ENCODE measurements at regions not wholly inside any gene's neighbourhood (a gene's known extent, or its start where the extent isn't known, plus 50 kb on each side); places are given as distances from the start of the nearest gene placed in this dataset.

DNA sequence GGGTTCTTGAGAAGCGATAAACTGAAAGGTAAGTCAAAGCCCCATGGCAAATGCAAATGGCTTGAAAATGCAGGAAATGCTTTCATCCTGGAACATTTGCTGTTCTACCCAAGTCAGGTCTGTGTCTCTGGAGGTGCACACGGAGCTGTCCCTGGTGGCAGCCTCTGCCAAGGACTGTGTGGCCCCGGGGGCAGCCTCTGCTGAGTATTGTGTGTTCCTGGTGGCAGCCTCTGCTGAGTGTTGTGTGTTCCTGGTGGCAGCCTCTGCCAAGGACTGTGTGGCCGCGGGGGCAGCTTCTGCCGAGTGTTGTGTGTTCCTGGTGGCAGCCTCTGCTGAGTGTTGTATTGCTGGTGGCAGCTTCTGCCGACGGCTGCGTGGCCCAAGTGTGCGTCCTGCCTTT lies 135.6 kb upstream of the ALKAL2 start (continued):
- TF ChIP-seq, protein P1, sequence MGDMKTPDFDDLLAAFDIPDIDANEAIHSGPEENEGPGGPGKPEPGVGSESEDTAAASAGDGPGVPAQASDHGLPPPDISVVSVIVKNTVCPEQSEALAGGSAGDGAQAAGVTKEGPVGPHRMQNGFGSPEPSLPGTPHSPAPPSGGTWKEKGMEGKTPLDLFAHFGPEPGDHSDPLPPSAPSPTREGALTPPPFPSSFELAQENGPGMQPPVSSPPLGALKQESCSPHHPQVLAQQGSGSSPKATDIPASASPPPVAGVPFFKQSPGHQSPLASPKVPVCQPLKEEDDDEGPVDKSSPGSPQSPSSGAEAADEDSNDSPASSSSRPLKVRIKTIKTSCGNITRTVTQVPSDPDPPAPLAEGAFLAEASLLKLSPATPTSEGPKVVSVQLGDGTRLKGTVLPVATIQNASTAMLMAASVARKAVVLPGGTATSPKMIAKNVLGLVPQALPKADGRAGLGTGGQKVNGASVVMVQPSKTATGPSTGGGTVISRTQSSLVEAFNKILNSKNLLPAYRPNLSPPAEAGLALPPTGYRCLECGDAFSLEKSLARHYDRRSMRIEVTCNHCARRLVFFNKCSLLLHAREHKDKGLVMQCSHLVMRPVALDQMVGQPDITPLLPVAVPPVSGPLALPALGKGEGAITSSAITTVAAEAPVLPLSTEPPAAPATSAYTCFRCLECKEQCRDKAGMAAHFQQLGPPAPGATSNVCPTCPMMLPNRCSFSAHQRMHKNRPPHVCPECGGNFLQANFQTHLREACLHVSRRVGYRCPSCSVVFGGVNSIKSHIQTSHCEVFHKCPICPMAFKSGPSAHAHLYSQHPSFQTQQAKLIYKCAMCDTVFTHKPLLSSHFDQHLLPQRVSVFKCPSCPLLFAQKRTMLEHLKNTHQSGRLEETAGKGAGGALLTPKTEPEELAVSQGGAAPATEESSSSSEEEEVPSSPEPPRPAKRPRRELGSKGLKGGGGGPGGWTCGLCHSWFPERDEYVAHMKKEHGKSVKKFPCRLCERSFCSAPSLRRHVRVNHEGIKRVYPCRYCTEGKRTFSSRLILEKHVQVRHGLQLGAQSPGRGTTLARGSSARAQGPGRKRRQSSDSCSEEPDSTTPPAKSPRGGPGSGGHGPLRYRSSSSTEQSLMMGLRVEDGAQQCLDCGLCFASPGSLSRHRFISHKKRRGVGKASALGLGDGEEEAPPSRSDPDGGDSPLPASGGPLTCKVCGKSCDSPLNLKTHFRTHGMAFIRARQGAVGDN (IDR thresholded peaks at IDR 0.05): no peak
- TF ChIP-seq SMARCA5 (IDR thresholded peaks at IDR 0.05): no peak

- in situ Hi-C loops (cut with MboI): no loop called here
- H3K9ac ChIP-seq (ENCODE audit: control insufficient read depth, insufficient read depth, low read length): no peak overlapping the region
- DNase-seq (ENCODE audit: low read depth, low spot score) (no peak), ATAC-seq (no peak), FAIRE-seq (no peak)
- no peak overlapping the region for H2AFZ ChIP-seq (ENCODE audit: control insufficient read depth, low read depth, low read length)
- no peaks in the 10 kb centered on the region for H4K20me1 ChIP-seq (ENCODE audit: control insufficient read depth, insufficient read depth)
- POLR2A ChIA-PET: no interaction called here
- no peaks in the 10 kb centered on the region for H3K27me3 ChIP-seq (replicated peaks in 1 of 2; ENCODE audit: control insufficient read depth in 2 of 2, insufficient read depth in 2 of 2, low read length in 1 of 2)
- H3K4me3 ChIP-seq: no peak overlapping the region
- no peaks in the 10 kb centered on the region for H3K9me3 ChIP-seq (replicated peaks; ENCODE audit: control insufficient read depth, insufficient read depth, low read length)
- H3K4me2 ChIP-seq (ENCODE audit: control insufficient read depth, insufficient read depth): no peak overlapping the region
- H3K27ac ChIP-seq (ENCODE audit: control insufficient read depth, insufficient read depth): no peak overlapping the region
- intact Hi-C loops (cut with micrococcal nuclease; ENCODE audit: unreplicated experiment): no loop called here
- WGBS (ENCODE audit: insufficient coverage, insufficient replicate concordance, low lambda C conversion rate, missing lambda C conversion rate): 40% methylated on average over 14 of the region's 14 CpGs
- no peaks in the 10 kb centered on the region for H3K4me1 ChIP-seq (ENCODE audit: control insufficient read depth, insufficient read depth, low read length)
- SMC1A ChIA-PET (ENCODE audit: uncharacterized antibody, unreplicated experiment): no interaction called here
- no TSS peak for BruUV-seq (replicated peaks)
- no peaks in the 10 kb centered on the region for H3K79me2 ChIP-seq (ENCODE audit: control insufficient read depth, insufficient read depth, low read length)
- CTCF ChIA-PET: no interaction called here
- RAD21 ChIA-PET (ENCODE audit: unreplicated experiment): no interaction called here
- no peaks in the 10 kb centered on the region for H3K36me3 ChIP-seq (ENCODE audit: control insufficient read depth in 2 of 2, insufficient read depth in 2 of 2, low read length in 1 of 2)
- TF ChIP-seq CREM (IDR thresholded peaks at IDR 0.05; ENCODE audit: low read depth): no peak
- TF ChIP-seq, protein P2, sequence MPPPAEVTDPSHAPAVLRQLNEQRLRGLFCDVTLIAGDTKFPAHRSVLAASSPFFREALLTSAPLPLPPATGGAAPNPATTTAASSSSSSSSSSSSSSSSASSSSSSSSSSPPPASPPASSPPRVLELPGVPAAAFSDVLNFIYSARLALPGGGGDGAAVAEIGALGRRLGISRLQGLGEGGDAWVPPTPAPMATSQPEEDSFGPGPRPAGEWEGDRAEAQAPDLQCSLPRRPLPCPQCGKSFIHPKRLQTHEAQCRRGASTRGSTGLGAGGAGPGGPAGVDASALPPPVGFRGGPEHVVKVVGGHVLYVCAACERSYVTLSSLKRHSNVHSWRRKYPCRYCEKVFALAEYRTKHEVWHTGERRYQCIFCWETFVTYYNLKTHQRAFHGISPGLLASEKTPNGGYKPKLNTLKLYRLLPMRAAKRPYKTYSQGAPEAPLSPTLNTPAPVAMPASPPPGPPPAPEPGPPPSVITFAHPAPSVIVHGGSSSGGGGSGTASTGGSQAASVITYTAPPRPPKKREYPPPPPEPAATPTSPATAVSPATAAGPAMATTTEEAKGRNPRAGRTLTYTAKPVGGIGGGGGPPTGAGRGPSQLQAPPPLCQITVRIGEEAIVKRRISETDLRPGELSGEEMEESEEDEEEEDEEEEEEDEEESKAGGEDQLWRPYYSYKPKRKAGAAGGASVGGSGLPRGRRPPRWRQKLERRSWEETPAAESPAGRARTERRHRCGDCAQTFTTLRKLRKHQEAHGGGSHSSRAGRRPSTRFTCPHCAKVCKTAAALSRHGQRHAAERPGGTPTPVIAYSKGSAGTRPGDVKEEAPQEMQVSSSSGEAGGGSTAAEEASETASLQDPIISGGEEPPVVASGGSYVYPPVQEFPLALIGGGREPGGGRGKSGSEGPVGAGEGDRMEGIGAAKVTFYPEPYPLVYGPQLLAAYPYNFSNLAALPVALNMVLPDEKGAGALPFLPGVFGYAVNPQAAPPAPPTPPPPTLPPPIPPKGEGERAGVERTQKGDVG (CRISPR knock-in tag; IDR thresholded peaks at IDR 0.05): no peak
- TF ChIP-seq SMC3 (IDR thresholded peaks at IDR 0.05; ENCODE audit: borderline replicate concordance, low read length): no peak
- TF ChIP-seq IRF4 (IDR thresholded peaks at IDR 0.05; ENCODE audit: low read depth, low read length): no peak
- TF ChIP-seq SREBF2 (IDR thresholded peaks at IDR 0.05; ENCODE audit: low read length): no peak
- TF ChIP-seq TARDBP (IDR thresholded peaks at IDR 0.05; ENCODE audit: borderline replicate concordance): no peak
- no peak for TF ChIP-seq STAT3 (IDR thresholded peaks at IDR 0.05; ENCODE audit: low read depth, low read length)
- no peak for TF ChIP-seq JUNB (IDR thresholded peaks at IDR 0.05)
- no peak for TF ChIP-seq PAX8 (IDR thresholded peaks at IDR 0.05)
- TF ChIP-seq ESRRA (IDR thresholded peaks at IDR 0.05; ENCODE audit: low read length): no peak
- TF ChIP-seq MEF2B (IDR thresholded peaks at IDR 0.05; ENCODE audit: partially characterized antibody, poor library complexity, severe bottlenecking): no peak
- TF ChIP-seq LARP7 (IDR thresholded peaks at IDR 0.05): no peak
- no peak for TF ChIP-seq TCF3 (IDR thresholded peaks at IDR 0.05; ENCODE audit: borderline replicate concordance, insufficient read depth, low read depth, low read length)
- TF ChIP-seq POU2F2 (IDR thresholded peaks at IDR 0.05; ENCODE audit: borderline replicate concordance, low read depth, low read length): no peak
- TF ChIP-seq WRNIP1 (IDR thresholded peaks at IDR 0.05; ENCODE audit: borderline replicate concordance, low read depth, low read length): no peak
Observed at GRCh38 chr2:422676-423435, 135.0 kb upstream of the ALKAL2 start.

All from GM12878 (cell line).